Loucy (cell line): ENCODE measurements at regions not wholly inside any gene's neighbourhood (a gene's known extent, or its start where the extent isn't known, plus 50 kb on each side); places are given as distances from the start of the nearest gene placed in this dataset.

ENCODE experiments used
- H2AFZ ChIP-seq: fragments of 200-600 bp; sonication (generic); 2 replicates; pipeline ENCODE4 v1.6.0; 2016; ENCODE audit warnings: antibody characterized with exemption, mild to moderate bottlenecking, low read length, moderate library complexity
- H3F3A ChIP-seq: fragments of 200-600 bp; 2 replicates; pipeline ENCODE4 v1.6.0; 2016; ENCODE audit warnings: antibody characterized with exemption, low read depth, mild to moderate bottlenecking
- H3K27me3 ChIP-seq: fragments of 200-600 bp; sonication (generic); 2 replicates; pipeline ENCODE4 v1.6.1; 2014; ENCODE audit warnings: low read length, mild to moderate bottlenecking; ENCODE audit not compliant: insufficient read depth, poor library complexity, severe bottlenecking
- H3K36me3 ChIP-seq: fragments of 200-600 bp; sonication (generic); 2 replicates; pipeline ENCODE4 v1.6.1; 2016; ENCODE audit warnings: low read length; ENCODE audit not compliant: insufficient read depth
- H3K4me1 ChIP-seq: fragments of 200-600 bp; sonication (generic); 2 replicates; pipeline ENCODE4 v1.5.1; 2014; ENCODE audit warnings: low read length, mild to moderate bottlenecking; ENCODE audit not compliant: insufficient read depth, poor library complexity, severe bottlenecking
- H3K4me2 ChIP-seq: fragments of 200-600 bp; sonication (generic); 2 replicates; pipeline ENCODE4 v1.6.0; 2014; ENCODE audit warnings: antibody characterized with exemption, low read length, low read depth, mild to moderate bottlenecking; ENCODE audit not compliant: poor library complexity, severe bottlenecking
- H3K4me3 ChIP-seq: fragments of 200-600 bp; sonication (generic); 2 replicates; pipeline ENCODE4 v1.5.1; 2014; ENCODE audit warnings: low read length, mild to moderate bottlenecking, mixed read lengths; ENCODE audit not compliant: poor library complexity, severe bottlenecking
- H3K79me2 ChIP-seq: fragments of 200-600 bp; sonication (generic); 2 replicates; pipeline ENCODE4 v1.6.1; 2014; ENCODE audit warnings: low read length; ENCODE audit not compliant: insufficient read depth
- H3K9ac ChIP-seq: fragments of 200-600 bp; sonication (generic); 2 replicates; pipeline ENCODE4 v1.6.0; 2014; ENCODE audit warnings: mild to moderate bottlenecking, low read depth, low read length, moderate library complexity; ENCODE audit not compliant: poor library complexity, severe bottlenecking
- H3K9me2 ChIP-seq: fragments of 200-600 bp; sonication (generic); replicated peaks from 2 replicates; pipeline ENCODE4 v1.6.1; 2016; ENCODE audit warnings: low read depth, low read length, mixed read lengths
- H3K9me3 ChIP-seq: fragments of 200-600 bp; sonication (generic); 2 replicates; pipeline ENCODE4 v1.6.1; 2014; ENCODE audit warnings: mild to moderate bottlenecking, antibody characterized with exemption, low read length, low read depth; ENCODE audit not compliant: insufficient read depth
- H4K20me1 ChIP-seq: fragments of 200-600 bp; sonication (generic); 2 replicates; pipeline ENCODE4 v1.6.0; 2014; ENCODE audit warnings: antibody characterized with exemption, low read length, mild to moderate bottlenecking; ENCODE audit not compliant: insufficient read depth, poor library complexity, severe bottlenecking
- CTCF ChIP-seq: fragments of 200-600 bp; sonication (generic); conservative IDR thresholded peaks from 2 replicates; pipeline ENCODE4 v1.5.1; 2014; ENCODE audit warnings: mild to moderate bottlenecking, antibody characterized with exemption, low read length
- EZH2phosphoT487 ChIP-seq: fragments of 200-600 bp; IDR thresholded peaks from 2 replicates; pipeline ENCODE4 v1.6.1; 2018; ENCODE audit warnings: antibody characterized with exemption, mild to moderate bottlenecking, moderate library complexity, borderline replicate concordance

GRCh38 chr18:44588508-44588907 lies 92.2 kb upstream of the SETBP1 start:
- Histone ChIP-seq H3K4me1 (no peaks in the 10 kb centered on the region), H3F3A (no peaks in the 10 kb centered on the region), H3K4me2 (no peak overlapping the region), H3K79me2 (no peaks in the 10 kb centered on the region), H3K4me3 (no peak overlapping the region), H3K27me3 (no peaks in the 10 kb centered on the region), H2AFZ (no peak overlapping the region), H4K20me1 (no peaks in the 10 kb centered on the region), H3K36me3 (no peaks in the 10 kb centered on the region), H3K9me3 (no peaks in the 10 kb centered on the region), H3K9ac (no peak overlapping the region), H3K9me2 (no peaks in the 10 kb centered on the region)
- TF ChIP-seq CTCF, result no peak
- TF ChIP-seq EZH2phosphoT487, result no peak

GRCh38 chr18:44589693-44590355 lies 90.9 kb upstream of the SETBP1 start:
- no peak overlapping the region for H3K4me3 ChIP-seq
- no peak overlapping the region for H2AFZ ChIP-seq
- TF ChIP-seq EZH2phosphoT487 (no peak), CTCF (no peak)
- no peaks in the 10 kb centered on the region for H3K36me3 ChIP-seq
- no peaks in the 10 kb centered on the region for H4K20me1 ChIP-seq
- H3F3A ChIP-seq, result no peaks in the 10 kb centered on the region
- H3K9me2 ChIP-seq, result no peaks in the 10 kb centered on the region
- H3K9me3 ChIP-seq, result no peaks in the 10 kb centered on the region
- H3K79me2 ChIP-seq, result no peaks in the 10 kb centered on the region
- no peaks in the 10 kb centered on the region for H3K27me3 ChIP-seq
- no peaks in the 10 kb centered on the region for H3K4me1 ChIP-seq
- no peak overlapping the region for H3K4me2 ChIP-seq
- H3K9ac ChIP-seq, result no peak overlapping the region

GRCh38 chr18:44590956-44591670 lies 89.6 kb upstream of the SETBP1 start:
- Histone ChIP-seq H3K4me3 (no peak overlapping the region), H3K9me3 (no peaks in the 10 kb centered on the region), H3F3A (no peaks in the 10 kb centered on the region), H2AFZ (no peak overlapping the region), H3K4me2 (no peak overlapping the region), H3K36me3 (no peaks in the 10 kb centered on the region), H3K27me3 (no peaks in the 10 kb centered on the region), H3K9me2 (no peaks in the 10 kb centered on the region), H3K79me2 (no peaks in the 10 kb centered on the region), H4K20me1 (no peaks in the 10 kb centered on the region), H3K9ac (no peak overlapping the region), H3K4me1 (no peaks in the 10 kb centered on the region)
- TF ChIP-seq EZH2phosphoT487, result no peak
- no peak for TF ChIP-seq CTCF
